IMR-90 (cell line): ENCODE measurements at regions not wholly inside any gene's neighbourhood (a gene's known extent, or its start where the extent isn't known, plus 50 kb on each side); places are given as distances from the start of the nearest gene placed in this dataset.
"Not testable (repeated sequence)": the region's sequence is repeated elsewhere in the genome, so short reads cannot be mapped to it uniquely, and the experiment has no call there.

Experiments used
- ATAC-seq: fragments of 200-7000 bp; cut with Tn5 transposase; 2 replicates; pipeline ENCODE4 v1.9.1; 2020; ENCODE audit warnings: low read depth, mild to moderate bottlenecking, moderate library complexity
- BruUV-seq: library from RNA; stranded (reverse); fragments of 400-500 nt; replicated peaks from 2 replicates; lab custom pipeline; 2021; lab: Mats Ljungman, UMichigan
- CTCF ChIA-PET: fragments of 300-600 bp; formaldehyde crosslinking; extraction: SDS; loops from one replicate; lab custom pipeline; 2021; ENCODE audit warnings: antibody characterized with exemption; lab: Yijun Ruan, JAX
- POLR2A ChIA-PET: fragments of 300-600 bp; sonication (Branson Sonifier 250); formaldehyde crosslinking; loops from one replicate; lab custom pipeline; 2022; ENCODE audit warnings: antibody characterized with exemption; ENCODE audit not compliant: unreplicated experiment; lab: Charles Lee
- DNase-seq: peaks from one replicate; pipeline ENCODE4 v3.0.0; 2013
- H2AFZ ChIP-seq: replicated peaks from 2 replicates; pipeline ENCODE3; 2013; ENCODE audit warnings: low read length, mild to moderate bottlenecking; ENCODE audit not compliant: poor library complexity
- H2AK5ac ChIP-seq: 2 replicates; pipeline ENCODE4 v1.6.1; 2013; ENCODE audit warnings: low read depth, low read length, inconsistent platforms
- H2AK9ac ChIP-seq: replicated peaks from 2 replicates; pipeline ENCODE3; 2013; ENCODE audit warnings: mild to moderate bottlenecking, low read depth, low read length, moderate library complexity; ENCODE audit not compliant: poor library complexity
- H2BK120ac ChIP-seq: 2 replicates; pipeline ENCODE4 v1.6.1; 2013; ENCODE audit warnings: low read depth, low read length, inconsistent platforms
- H2BK15ac ChIP-seq: 3 replicates; pipeline ENCODE4 v1.6.1; 2013; ENCODE audit warnings: low read depth, low read length, inconsistent platforms
- H2BK20ac ChIP-seq: 2 replicates; pipeline ENCODE4 v1.6.1; 2013; ENCODE audit warnings: low read depth, mild to moderate bottlenecking, inconsistent platforms, low read length, moderate library complexity
- H2BK5ac ChIP-seq: 2 replicates; pipeline ENCODE4 v1.6.1; 2013; ENCODE audit warnings: mild to moderate bottlenecking, low read depth, low read length, inconsistent platforms; ENCODE audit not compliant: poor library complexity, severe bottlenecking
- H3K14ac ChIP-seq: replicated peaks from 2 replicates; pipeline ENCODE4 v1.6.1; 2013; ENCODE audit warnings: low read depth, low read length, inconsistent platforms
- H3K18ac ChIP-seq: 2 replicates; pipeline ENCODE4 v1.6.1; 2013; ENCODE audit warnings: low read depth, low read length, control low read depth
- H3K23ac ChIP-seq: 2 replicates; pipeline ENCODE4 v1.6.1; 2013; ENCODE audit warnings: low read depth, low read length, inconsistent platforms
- H3K27ac ChIP-seq: 2 replicates; pipeline ENCODE4 v1.5.1; 2013; ENCODE audit warnings: mild to moderate bottlenecking, control low read depth, low read length; ENCODE audit not compliant: insufficient read depth
- H3K27me3 ChIP-seq: 2 replicates; pipeline ENCODE4 v1.6.1; 2013; ENCODE audit warnings: low read length; ENCODE audit not compliant: control insufficient read depth, insufficient read depth
- H3K36me3 ChIP-seq: 2 replicates; pipeline ENCODE4 v1.6.1; 2013; ENCODE audit warnings: low read length, mixed read lengths; ENCODE audit not compliant: control insufficient read depth, insufficient read depth
- H3K4ac ChIP-seq: 2 replicates; pipeline ENCODE4 v1.6.1; 2013; ENCODE audit warnings: low read depth, low read length, inconsistent platforms
- H3K4me1 ChIP-seq: 2 replicates; pipeline ENCODE4 v1.6.1; 2013; ENCODE audit warnings: low read length, mixed read lengths; ENCODE audit not compliant: control insufficient read depth, insufficient read depth
- H3K4me2 ChIP-seq: 2 replicates; pipeline ENCODE4 v1.6.1; 2013; ENCODE audit warnings: low read depth, mild to moderate bottlenecking, control low read depth, low read length, moderate library complexity
- H3K4me3 ChIP-seq: 2 replicates; pipeline ENCODE4 v1.5.1; 2013; ENCODE audit warnings: low read depth, mild to moderate bottlenecking, control low read depth, low read length, moderate library complexity; ENCODE audit not compliant: insufficient read depth
- H3K56ac ChIP-seq: 2 replicates; pipeline ENCODE4 v1.6.1; 2013; ENCODE audit warnings: low read length, inconsistent platforms; ENCODE audit not compliant: insufficient read depth; ENCODE audit errors: extremely low read depth
- H3K79me1 ChIP-seq, 2 experiments: 2 replicates each; pipeline ENCODE4 v1.6.1; 2013; ENCODE audit warnings: low read length in 2 of 2, inconsistent platforms in 1 of 2, low read depth in 1 of 2
- H3K9ac ChIP-seq: 2 replicates; pipeline ENCODE4 v1.6.1; 2013; ENCODE audit warnings: low read depth, low read length, control low read depth
- H3K9me1 ChIP-seq: 2 replicates; pipeline ENCODE4 v1.6.1; 2013; ENCODE audit warnings: low read length, inconsistent platforms; ENCODE audit not compliant: insufficient read depth
- H3K9me3 ChIP-seq: 2 replicates; pipeline ENCODE4 v1.6.1; 2013; ENCODE audit warnings: low read length; ENCODE audit not compliant: control insufficient read depth, insufficient read depth
- H4K20me1 ChIP-seq: 2 replicates; pipeline ENCODE4 v1.6.1; 2013; ENCODE audit warnings: low read length, inconsistent platforms; ENCODE audit not compliant: insufficient read depth
- H4K5ac ChIP-seq: 2 replicates; pipeline ENCODE4 v1.6.1; 2013; ENCODE audit warnings: mild to moderate bottlenecking, low read depth, low read length, control low read depth
- H4K8ac ChIP-seq, 2 experiments: 2 replicates each; pipeline ENCODE4 v1.6.1; 2013; ENCODE audit warnings: low read depth in 2 of 2, low read length in 2 of 2, control low read depth in 1 of 2, inconsistent platforms in 1 of 2
- H4K91ac ChIP-seq: 2 replicates; pipeline ENCODE4 v1.6.1; 2013; ENCODE audit warnings: low read depth, low read length, inconsistent platforms; ENCODE audit not compliant: insufficient read depth
- WGBS, 2 experiments: methylation state at CpG; one replicate each; pipeline versions ENCODE4 v1.1.5 to v1.1.7; 2013; ENCODE audit warnings: missing lambda C conversion rate in 2 of 2; ENCODE audit not compliant: insufficient read length in 1 of 2; ENCODE audit errors: extremely low coverage in 2 of 2; 5-methylcytosine and 5-hydroxymethylcytosine counted together
- dilution Hi-C: fragments of 300-500 bp; cut with HindIII; formaldehyde crosslinking; loops from one replicate; pipeline ENCODE4 v1.14.3; 2018; ENCODE audit warnings: low sequenced_read_pairs; ENCODE audit not compliant: unreplicated experiment
- in situ Hi-C: fragments of 300-500 bp; cut with MboI; formaldehyde crosslinking; loops from 3 replicates; pipeline ENCODE4 v1.14.3; 2019; ENCODE audit warnings: low sequenced_read_pairs, inconsistent platforms, mixed read lengths
- intact Hi-C: fragments of 100-400 bp; cut with micrococcal nuclease; formaldehyde crosslinking; loops from 2 replicates; pipeline ENCODE4 v1.10.0; 2022

- BruUV-seq, H3K79me1 ChIP-seq, H3K23ac ChIP-seq, H3K18ac ChIP-seq, H2BK120ac ChIP-seq, in situ Hi-C loops, H3K27me3 ChIP-seq, H3K9ac ChIP-seq, H2BK20ac ChIP-seq, H3K9me1 ChIP-seq, H4K8ac ChIP-seq, H4K5ac ChIP-seq, H3K14ac ChIP-seq, dilution Hi-C loops, H2BK5ac ChIP-seq, H3K4me3 ChIP-seq, H3K4ac ChIP-seq, H2BK15ac ChIP-seq, ATAC-seq, DNase-seq, H2AFZ ChIP-seq, H3K56ac ChIP-seq, CTCF ChIA-PET, H3K27ac ChIP-seq, H4K91ac ChIP-seq, H2AK5ac ChIP-seq, H3K9me3 ChIP-seq, H3K4me2 ChIP-seq, POLR2A ChIA-PET, H3K36me3 ChIP-seq, H2AK9ac ChIP-seq, H4K20me1 ChIP-seq, H3K4me1 ChIP-seq, intact Hi-C loops: not testable (repeated sequence)
- WGBS, 2 experiments: no CpG with 5 or more reads among the region's 12 CpGs
Measured at GRCh38 chr13:18252848-18253247, 928.8 kb downstream of the TUBA3C start.

- H2BK120ac ChIP-seq, H3K14ac ChIP-seq, dilution Hi-C loops, H3K9me1 ChIP-seq, H3K56ac ChIP-seq, DNase-seq, H3K23ac ChIP-seq, H3K4me2 ChIP-seq, BruUV-seq, H4K20me1 ChIP-seq, H2AK5ac ChIP-seq, CTCF ChIA-PET, ATAC-seq, H4K5ac ChIP-seq, H3K27ac ChIP-seq, H2BK15ac ChIP-seq, H3K9ac ChIP-seq, H3K4me3 ChIP-seq, POLR2A ChIA-PET, H4K8ac ChIP-seq, H3K36me3 ChIP-seq, H3K18ac ChIP-seq, H3K79me1 ChIP-seq, H2AK9ac ChIP-seq, intact Hi-C loops, H2BK20ac ChIP-seq, H3K27me3 ChIP-seq, in situ Hi-C loops, H4K91ac ChIP-seq, H3K4ac ChIP-seq, H2AFZ ChIP-seq, H3K4me1 ChIP-seq, H3K9me3 ChIP-seq: not testable (repeated sequence)
- 67% methylated on average over 5 of the region's 12 CpGs; no CpG with 5 or more reads in 1 of the 2 experiments for WGBS, 2 experiments
- peak overlapping the region; percentile 82 for H2BK5ac ChIP-seq
Measured at GRCh38 chr13:18248533-18249240, 932.9 kb downstream of the TUBA3C start.
